CD1c-positive myeloid dendritic cell (primary cell): ENCODE measurements at regions not wholly inside any gene's neighbourhood (a gene's known extent, or its start where the extent isn't known, plus 50 kb on each side); places are given as distances from the start of the nearest gene placed in this dataset.

ENCODE experiments used
- DNase-seq: peaks from one replicate; pipeline ENCODE4 v3.0.0-alpha.2; 2016; ENCODE audit errors: extremely low spot score

DNA sequence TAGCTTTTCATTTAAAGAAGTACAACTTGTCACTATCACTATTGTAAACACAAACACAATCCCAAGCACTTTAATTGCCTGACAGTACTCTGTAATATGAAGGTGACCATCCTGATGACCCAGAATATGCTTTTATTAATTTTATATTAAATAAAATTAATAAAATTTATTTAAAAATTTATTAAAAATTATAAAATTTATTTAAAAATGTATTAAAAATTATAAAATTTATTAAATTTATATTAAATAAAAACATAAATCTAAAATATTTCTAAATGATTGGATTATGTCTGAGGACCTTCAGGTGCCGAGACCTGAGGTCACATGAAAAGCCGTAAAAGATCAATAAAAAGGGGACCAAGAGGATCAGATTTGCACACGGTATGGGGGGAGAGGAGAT is 229.8 kb upstream of the KIRREL3 start:
- DNase-seq = no peak

DNA sequence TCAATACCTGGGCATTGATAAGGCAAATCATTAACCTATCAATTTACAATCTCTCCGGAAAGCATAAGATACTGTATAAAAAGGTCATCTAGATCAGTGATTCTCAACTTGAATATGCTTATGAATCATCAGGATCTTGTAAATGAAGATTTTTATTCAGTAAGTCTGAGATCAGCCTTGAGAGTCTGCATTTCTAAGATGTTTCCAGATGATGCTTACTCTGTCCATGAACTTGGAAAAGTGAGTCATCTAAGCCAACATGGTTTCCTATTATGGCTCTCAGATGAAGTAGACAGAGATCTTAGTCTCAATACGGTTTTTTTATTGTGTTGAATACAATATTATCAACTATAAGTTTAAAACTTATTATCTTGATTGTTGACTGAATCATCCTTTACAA is 226.4 kb upstream of the KIRREL3 start:
- DNase-seq = no peak

DNA sequence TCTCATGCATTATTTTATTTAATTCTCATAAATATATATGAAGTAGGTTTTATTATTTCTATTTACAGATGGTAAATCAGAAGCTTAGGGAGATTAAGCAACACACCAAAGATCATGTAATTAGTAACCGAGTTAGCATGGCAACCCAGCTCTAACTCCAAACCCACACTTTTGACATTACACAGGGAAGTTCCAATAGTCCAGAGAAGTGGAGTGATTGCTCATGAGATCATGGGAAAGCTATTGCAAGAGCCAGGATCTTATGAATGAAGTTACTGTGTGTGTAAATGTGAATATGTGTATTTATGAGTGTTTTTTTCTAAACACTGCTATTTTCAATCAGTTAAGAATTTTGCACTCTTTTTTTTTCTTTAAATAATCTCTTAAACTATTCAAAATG is 225.8 kb upstream of the KIRREL3 start:
- no peak for DNase-seq

DNA sequence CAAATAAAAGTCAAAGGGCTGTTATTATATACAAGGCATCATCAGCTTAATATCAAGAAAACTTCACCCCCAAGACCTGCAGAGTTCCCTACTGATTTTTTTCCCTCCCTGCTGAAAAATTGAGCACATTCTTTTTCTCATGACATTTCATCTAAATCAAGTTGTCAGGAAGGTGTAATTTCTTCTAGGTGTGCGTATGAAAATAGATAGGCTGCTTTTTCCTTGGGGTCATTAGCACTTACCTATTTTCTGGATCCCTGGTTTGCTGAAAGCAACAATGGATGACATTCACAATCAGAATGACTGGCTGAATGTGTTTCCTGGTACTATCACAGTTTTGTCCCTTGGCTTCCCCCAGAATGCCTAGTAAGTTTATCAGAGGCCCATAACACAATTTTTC is 225.0 kb upstream of the KIRREL3 start:
- no peak for DNase-seq

DNA sequence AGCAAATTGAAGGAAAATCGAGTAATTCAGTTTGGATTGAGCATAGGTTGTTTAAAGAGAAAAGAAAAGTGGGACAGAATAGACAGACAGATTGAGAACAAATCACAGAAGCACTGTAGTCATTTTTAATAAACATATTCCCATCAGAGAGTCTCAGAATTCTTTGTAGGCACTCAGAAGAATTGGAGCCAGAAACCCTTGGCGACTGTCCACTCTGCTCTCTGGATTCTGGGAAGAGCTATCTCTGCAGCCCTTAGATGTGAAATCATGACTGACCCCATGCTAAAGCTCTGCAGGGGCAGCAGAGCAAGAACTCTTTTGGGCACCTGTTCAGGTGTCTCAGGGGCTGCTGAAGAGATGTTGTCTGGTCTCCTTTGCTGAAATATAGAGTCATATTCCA is 223.7 kb upstream of the KIRREL3 start:
- DNase-seq = no peak

- DNase-seq = no peak
Measured at GRCh38 chr11:127223633-127224032, 223.1 kb upstream of the KIRREL3 start.

GRCh38 chr11:127223026-127223425 is 222.5 kb upstream of the KIRREL3 start:
- no peak for DNase-seq

- DNase-seq = no peak
Measured at GRCh38 chr11:127219704-127220103, 219.1 kb upstream of the KIRREL3 start.

GRCh38 chr11:127218275-127218608 is 217.7 kb upstream of the KIRREL3 start:
- DNase-seq = no peak

GRCh38 chr11:127217452-127218274 is 217.1 kb upstream of the KIRREL3 start:
- DNase-seq = no peak

DNA sequence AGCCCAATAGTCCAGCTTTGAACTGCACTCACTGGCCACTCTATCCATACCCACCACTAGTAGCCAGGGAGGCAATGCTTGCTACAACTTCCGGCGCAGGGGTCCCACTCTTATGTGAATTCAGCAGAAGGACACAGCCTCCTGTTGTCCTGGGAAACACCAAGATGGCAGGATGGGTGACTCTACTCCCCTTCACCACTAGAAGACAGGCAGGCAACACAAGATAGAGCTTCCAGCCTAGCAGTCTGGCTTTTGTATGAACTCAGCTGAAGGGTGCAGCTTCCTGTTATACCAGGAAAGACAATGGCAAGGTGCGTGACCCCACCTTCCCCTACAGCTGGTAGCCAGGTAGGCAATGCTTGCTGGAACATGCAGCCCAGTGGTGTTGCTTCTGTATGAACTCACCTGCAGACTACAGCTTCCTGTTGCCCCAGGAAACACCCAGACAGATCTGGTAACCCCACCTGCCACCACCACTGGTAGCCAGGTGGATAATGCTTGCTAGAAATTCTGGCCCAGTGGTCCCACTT is 205.2 kb upstream of the KIRREL3 start:
- DNase-seq = no peak

DNA sequence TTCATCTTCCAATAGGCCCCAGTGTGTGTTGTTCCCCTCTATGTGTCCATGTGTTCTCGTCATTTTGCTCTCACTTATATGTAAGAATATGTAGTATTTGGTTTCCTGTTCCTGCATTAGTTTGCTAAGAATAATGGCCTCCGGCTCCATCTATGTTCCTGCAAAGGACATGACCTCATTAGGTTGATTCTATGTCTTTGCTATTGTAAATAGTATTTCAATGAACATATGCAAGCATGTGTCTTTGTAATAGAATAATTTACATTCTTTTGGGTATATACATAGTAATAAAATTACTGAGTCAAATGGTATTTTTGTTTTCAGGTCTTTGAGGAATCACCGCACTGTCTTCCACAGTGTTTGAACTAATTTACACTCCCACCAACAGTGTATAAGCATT is 202.9 kb upstream of the KIRREL3 start:
- no peak for DNase-seq

DNA sequence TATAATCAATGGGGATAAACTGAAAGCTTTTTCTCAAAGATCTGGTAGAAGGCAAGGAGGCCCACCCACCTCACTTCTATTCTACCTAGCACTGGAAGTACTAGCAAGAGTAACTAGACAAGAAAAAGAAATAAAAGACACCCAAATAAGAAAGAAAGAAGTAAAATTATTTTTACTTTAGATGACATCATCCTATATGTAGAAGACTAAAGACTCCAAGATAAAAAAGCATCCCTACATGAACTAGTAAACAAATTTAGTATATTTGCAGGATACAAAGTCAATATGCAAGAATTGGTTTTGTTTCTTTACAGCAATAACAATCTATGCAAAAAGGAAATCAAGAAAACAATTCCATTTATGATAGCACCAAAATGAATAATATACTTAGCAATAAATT is 201.5 kb upstream of the KIRREL3 start:
- DNase-seq = no peak

DNA sequence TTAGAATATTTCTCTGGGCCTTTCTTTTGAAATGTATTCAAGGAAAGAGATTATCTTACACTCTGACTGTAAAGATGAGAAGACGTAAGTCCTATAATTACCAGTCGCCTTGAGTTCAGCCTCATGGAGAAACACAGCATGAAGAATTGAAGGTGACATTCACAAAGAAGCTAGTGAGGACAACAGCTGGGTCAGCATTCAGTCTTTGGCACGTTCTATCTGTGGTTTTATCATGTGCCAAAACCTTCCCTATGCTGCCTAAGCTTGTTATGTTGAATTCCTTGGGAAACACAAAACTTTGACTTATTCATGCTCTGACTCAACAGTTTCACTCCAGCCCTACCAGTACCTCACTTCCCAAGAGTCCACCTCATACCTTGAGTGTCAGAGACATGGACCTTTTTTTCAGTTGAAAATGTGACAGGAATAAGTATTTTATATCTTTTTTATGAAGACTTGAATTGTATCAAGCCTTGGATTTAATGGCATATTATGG is 198.8 kb upstream of the KIRREL3 start:
- DNase-seq = no peak

GRCh38 chr11:127195501-127196120 is 195.0 kb upstream of the KIRREL3 start:
- DNase-seq = no peak

- no peak for DNase-seq
Measured at GRCh38 chr11:127194521-127194920, 194.0 kb upstream of the KIRREL3 start.

GRCh38 chr11:127193950-127194349 is 193.4 kb upstream of the KIRREL3 start:
- DNase-seq = no peak

GRCh38 chr11:127191689-127192088 is 191.1 kb upstream of the KIRREL3 start:
- DNase-seq = no peak

DNA sequence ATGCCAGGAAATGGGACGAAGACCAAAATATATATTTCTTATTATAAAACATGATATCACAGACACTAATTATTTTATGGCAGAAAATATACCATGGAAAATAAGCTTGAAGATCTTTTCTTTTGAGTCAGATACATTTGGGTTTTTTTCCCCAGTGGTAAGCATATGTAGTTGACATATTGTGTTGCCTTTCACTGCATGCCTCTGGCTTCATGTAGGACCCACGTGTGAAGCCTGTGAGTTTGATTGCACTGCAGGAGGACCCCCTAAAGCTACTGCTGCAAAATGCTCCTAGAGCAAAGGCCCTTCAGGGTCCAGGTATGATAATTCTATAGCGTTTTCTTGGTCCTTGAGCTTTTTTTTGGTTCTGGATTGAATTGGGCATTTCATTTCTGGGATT is 190.7 kb upstream of the KIRREL3 start:
- DNase-seq = no peak

- DNase-seq = no peak
Measured at GRCh38 chr11:127182586-127183203, 182.1 kb upstream of the KIRREL3 start.

DNA sequence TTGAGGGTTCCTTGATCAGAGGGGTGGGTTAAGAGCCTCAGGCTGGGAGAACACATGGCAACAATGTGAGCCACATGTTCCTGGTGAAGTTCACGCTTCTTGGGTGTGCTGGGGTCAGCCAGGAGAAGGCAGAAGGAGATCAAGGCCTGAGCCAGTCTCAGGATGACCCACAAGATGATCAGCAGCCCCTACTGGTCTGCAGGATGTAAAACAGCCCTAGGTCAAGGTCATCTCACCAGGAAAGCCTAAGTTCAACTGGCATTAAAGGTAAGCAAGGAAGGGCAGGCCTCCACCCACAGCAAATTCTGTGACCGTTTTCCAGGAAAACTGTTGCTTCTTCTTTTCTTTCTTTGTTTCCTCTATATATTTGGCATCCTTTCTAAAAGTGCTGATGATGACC is 156.7 kb upstream of the KIRREL3 start:
- no peak for DNase-seq

GRCh38 chr11:127149410-127149809 is 148.8 kb upstream of the KIRREL3 start:
- DNase-seq = no peak

DNA sequence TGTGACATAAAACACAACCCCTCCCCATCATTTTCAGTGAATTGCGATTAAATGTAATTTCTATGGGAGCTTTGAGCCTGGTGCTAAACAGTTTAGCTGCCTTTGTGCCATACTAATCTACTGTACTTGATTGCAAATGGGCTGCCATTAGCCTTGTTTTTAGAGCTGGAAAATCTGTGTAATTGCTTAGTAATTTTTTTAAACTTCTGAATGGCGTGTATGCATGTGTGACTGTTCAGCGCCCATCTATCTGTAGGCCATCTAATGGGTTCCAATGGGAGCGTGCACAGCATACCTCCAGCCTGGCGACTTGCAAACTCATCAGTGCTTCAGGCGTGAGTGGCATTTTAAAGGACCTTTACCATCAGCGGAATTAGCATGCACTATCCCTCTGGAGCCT is 142.7 kb upstream of the KIRREL3 start:
- DNase-seq = no peak
